ENCODE measurements at regions not wholly inside any gene's neighbourhood (a gene's known extent, or its start where the extent isn't known, plus 50 kb on each side); places are given as distances from the start of the nearest gene placed in this dataset.

- H3K4me3 ChIP-seq (replicated peaks in 1 of 4; ENCODE audit: control extremely low read depth in 1 of 4, insufficient read depth in 1 of 4, low read depth in 3 of 4, low read length in 4 of 4): no peak overlapping the region
- H3K27ac ChIP-seq (ENCODE audit: insufficient read depth, low read length): no peak overlapping the region
- H3K4me2 ChIP-seq (ENCODE audit: extremely low read depth, insufficient read depth, low read length): no peak overlapping the region
- H3K79me2 ChIP-seq (ENCODE audit: control insufficient read depth, insufficient read depth, low read length): no peaks in the 10 kb centered on the region
- TF ChIP-seq EZH2 (IDR thresholded peaks at IDR 0.05; ENCODE audit: low read length, missing control alignments) (no peak), CTCF (conservative IDR thresholded peaks at IDR 0.05 in 1 of 2, IDR thresholded peaks at IDR 0.05 in 1 of 2; ENCODE audit: low read depth in 1 of 2, low read length in 2 of 2) (no peak)
- H2AFZ ChIP-seq (ENCODE audit: low read length): no peak overlapping the region
- H3K27me3 ChIP-seq (ENCODE audit: control insufficient read depth, insufficient read depth, low read length): no peaks in the 10 kb centered on the region
- DNase-seq (ENCODE audit: low read depth in 2 of 2): no peak
- H3K4me1 ChIP-seq (ENCODE audit: control insufficient read depth, extremely low read depth, insufficient read depth, low read length): no peaks in the 10 kb centered on the region
- H3K9ac ChIP-seq (ENCODE audit: insufficient read depth, low read length): no peak overlapping the region
- no peaks in the 10 kb centered on the region for H3K36me3 ChIP-seq (ENCODE audit: control insufficient read depth, insufficient read depth, low read length)
- no peaks in the 10 kb centered on the region for H4K20me1 ChIP-seq (ENCODE audit: control insufficient read depth, extremely low read depth, insufficient read depth, low read length)
- H3K9me3 ChIP-seq (ENCODE audit: control insufficient read depth, insufficient read depth, low read depth, low read length): no peaks in the 10 kb centered on the region
Measured at GRCh38 chr1:103337779-103338178, 187.7 kb upstream of the RNPC3 start.

GRCh38 chr1:103336408-103336807, 189.1 kb upstream of the RNPC3 start:
- no peak overlapping the region for H2AFZ ChIP-seq (ENCODE audit: low read length)

GRCh38 chr1:103333141-103333540, 192.4 kb upstream of the RNPC3 start:
- H3K4me3 ChIP-seq (replicated peaks in 1 of 4; ENCODE audit: control extremely low read depth in 1 of 4, insufficient read depth in 1 of 4, low read depth in 3 of 4, low read length in 4 of 4): no peak overlapping the region
- H3K4me2 ChIP-seq (ENCODE audit: extremely low read depth, insufficient read depth, low read length): no peak overlapping the region
- H3K4me1 ChIP-seq (ENCODE audit: control insufficient read depth, extremely low read depth, insufficient read depth, low read length): no peaks in the 10 kb centered on the region
- H3K36me3 ChIP-seq (ENCODE audit: control insufficient read depth, insufficient read depth, low read length): no peaks in the 10 kb centered on the region
- TF ChIP-seq CTCF (conservative IDR thresholded peaks at IDR 0.05 in 1 of 2, IDR thresholded peaks at IDR 0.05 in 1 of 2; ENCODE audit: low read depth in 1 of 2, low read length in 2 of 2) (no peak), EZH2 (IDR thresholded peaks at IDR 0.05; ENCODE audit: low read length, missing control alignments) (no peak)
- no peak for DNase-seq (ENCODE audit: low read depth in 2 of 2)
- no peaks in the 10 kb centered on the region for H3K27me3 ChIP-seq (ENCODE audit: control insufficient read depth, insufficient read depth, low read length)
- H4K20me1 ChIP-seq (ENCODE audit: control insufficient read depth, extremely low read depth, insufficient read depth, low read length): no peaks in the 10 kb centered on the region
- no peak overlapping the region for H3K27ac ChIP-seq (ENCODE audit: insufficient read depth, low read length)
- H3K79me2 ChIP-seq (ENCODE audit: control insufficient read depth, insufficient read depth, low read length): no peaks in the 10 kb centered on the region
- H3K9ac ChIP-seq (ENCODE audit: insufficient read depth, low read length): no peak overlapping the region
- H2AFZ ChIP-seq (ENCODE audit: low read length): no peak overlapping the region
- H3K9me3 ChIP-seq (ENCODE audit: control insufficient read depth, insufficient read depth, low read depth, low read length): no peaks in the 10 kb centered on the region

More at GRCh38 chr1:103336408-103336807, 189.1 kb upstream of the RNPC3 start:
- Histone ChIP-seq H3K4me1 (ENCODE audit: control insufficient read depth, extremely low read depth, insufficient read depth, low read length) (no peaks in the 10 kb centered on the region), H3K9ac (ENCODE audit: insufficient read depth, low read length) (no peak overlapping the region), H3K4me2 (ENCODE audit: extremely low read depth, insufficient read depth, low read length) (no peak overlapping the region), H3K27ac (ENCODE audit: insufficient read depth, low read length) (no peak overlapping the region), H3K4me3 (replicated peaks in 1 of 4; ENCODE audit: control extremely low read depth in 1 of 4, insufficient read depth in 1 of 4, low read depth in 3 of 4, low read length in 4 of 4) (no peak overlapping the region), H3K27me3 (ENCODE audit: control insufficient read depth, insufficient read depth, low read length) (no peaks in the 10 kb centered on the region), H3K79me2 (ENCODE audit: control insufficient read depth, insufficient read depth, low read length) (no peaks in the 10 kb centered on the region), H3K9me3 (ENCODE audit: control insufficient read depth, insufficient read depth, low read depth, low read length) (no peaks in the 10 kb centered on the region), H4K20me1 (ENCODE audit: control insufficient read depth, extremely low read depth, insufficient read depth, low read length) (no peaks in the 10 kb centered on the region), H3K36me3 (ENCODE audit: control insufficient read depth, insufficient read depth, low read length) (no peaks in the 10 kb centered on the region)
- DNase-seq (ENCODE audit: low read depth in 2 of 2): no peak
- TF ChIP-seq CTCF (conservative IDR thresholded peaks at IDR 0.05 in 1 of 2, IDR thresholded peaks at IDR 0.05 in 1 of 2; ENCODE audit: low read depth in 1 of 2, low read length in 2 of 2) (no peak), EZH2 (IDR thresholded peaks at IDR 0.05; ENCODE audit: low read length, missing control alignments) (no peak)
